IMR-90 (cell line): ENCODE measurements at regions not wholly inside any gene's neighbourhood (a gene's known extent, or its start where the extent isn't known, plus 50 kb on each side); places are given as distances from the start of the nearest gene placed in this dataset.

Experiments used
- BHLHE40 ChIP-seq: fragments of 150-350 bp; IDR thresholded peaks from 2 replicates; pipeline ENCODE4 v1.6.1; 2016; ENCODE audit warnings: mild to moderate bottlenecking, low read depth, low read length
- CHD1 ChIP-seq: IDR thresholded peaks from 2 replicates; pipeline ENCODE4 v1.6.1; 2012; ENCODE audit warnings: low read depth, low read length, improper control_type of control experiment
- CTCF ChIP-seq: conservative IDR thresholded peaks from 2 replicates; pipeline ENCODE4 v1.5.1; 2012; ENCODE audit warnings: mild to moderate bottlenecking, low read depth, low read length, improper control_type of control experiment
- MAFK ChIP-seq: IDR thresholded peaks from 2 replicates; pipeline ENCODE4 v1.6.1; 2012; ENCODE audit warnings: low read depth, low read length, improper control_type of control experiment
- MXI1 ChIP-seq: IDR thresholded peaks from 2 replicates; pipeline ENCODE4 v1.6.1; 2012; ENCODE audit warnings: low read depth, mild to moderate bottlenecking, low read length, moderate library complexity, borderline replicate concordance
- NFE2L2 ChIP-seq: fragments of 150-350 bp; IDR thresholded peaks from 2 replicates; pipeline ENCODE4 v1.6.1; 2016; ENCODE audit warnings: low read depth, mild to moderate bottlenecking, low read length
- POLR2A ChIP-seq: IDR thresholded peaks from 2 replicates; pipeline ENCODE4 v1.6.1; 2012; ENCODE audit warnings: mild to moderate bottlenecking, low read depth, low read length
- RAD21 ChIP-seq: IDR thresholded peaks from 2 replicates; pipeline ENCODE4 v1.6.1; 2012; ENCODE audit warnings: low read length, improper control_type of control experiment
- RCOR1 ChIP-seq: IDR thresholded peaks from 2 replicates; pipeline ENCODE4 v1.6.1; 2012; ENCODE audit warnings: mild to moderate bottlenecking, low read length, improper control_type of control experiment; ENCODE audit not compliant: insufficient replicate concordance
- RFX5 ChIP-seq: IDR thresholded peaks from 2 replicates; pipeline ENCODE4 v1.8.0; 2012; ENCODE audit warnings: low read depth, mild to moderate bottlenecking, low read length, moderate library complexity
- TF ChIP-seq, protein P1 (sequence below): fragments of 150-350 bp; IDR thresholded peaks from 2 replicates; pipeline ENCODE4 v1.6.1; 2017; ENCODE audit warnings: mild to moderate bottlenecking, antibody characterized with exemption, low read length, low read depth

- TF ChIP-seq, protein P1, sequence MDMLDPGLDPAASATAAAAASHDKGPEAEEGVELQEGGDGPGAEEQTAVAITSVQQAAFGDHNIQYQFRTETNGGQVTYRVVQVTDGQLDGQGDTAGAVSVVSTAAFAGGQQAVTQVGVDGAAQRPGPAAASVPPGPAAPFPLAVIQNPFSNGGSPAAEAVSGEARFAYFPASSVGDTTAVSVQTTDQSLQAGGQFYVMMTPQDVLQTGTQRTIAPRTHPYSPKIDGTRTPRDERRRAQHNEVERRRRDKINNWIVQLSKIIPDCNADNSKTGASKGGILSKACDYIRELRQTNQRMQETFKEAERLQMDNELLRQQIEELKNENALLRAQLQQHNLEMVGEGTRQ = no peak
- TF ChIP-seq CTCF (no peak), POLR2A (no peak), CHD1 (no peak), NFE2L2 (no peak), RAD21 (no peak), BHLHE40 (no peak), RFX5 (no peak), MXI1 (no peak), RCOR1 (no peak), MAFK (no peak)
Observed at GRCh38 chr2:8587920-8588830, 93.7 kb upstream of the ID2 start.
